Endothelial cell of umbilical vein (primary cell): ENCODE measurements at regions not wholly inside any gene's neighbourhood (a gene's known extent, or its start where the extent isn't known, plus 50 kb on each side); places are given as distances from the start of the nearest gene placed in this dataset.

Source experiments
- BruUV-seq: library from RNA; stranded (reverse); fragments of 400-500 nt; replicated peaks from 2 replicates; lab custom pipeline; 2021; lab: Mats Ljungman, UMichigan
- CTCF ChIA-PET: fragments of 300-600, 350-600 bp; sonication (Branson Sonifier 250); formaldehyde crosslinking; loops from one replicate; lab custom pipeline; 2021; ENCODE audit warnings: antibody characterized with exemption, inconsistent platforms; lab: Charles Lee
- POLR2A ChIA-PET: fragments of 300-600, 350-600 bp; sonication (Branson Sonifier 250); formaldehyde crosslinking; loops from one replicate; lab custom pipeline; 2021; ENCODE audit warnings: antibody characterized with exemption, inconsistent platforms; lab: Charles Lee
- DNase-seq: peaks from one replicate; pipeline ENCODE4 v3.0.0-alpha.2; 2011; ENCODE audit warnings: low read depth, low spot score
- FAIRE-seq: peaks from 2 replicates; lab custom pipeline; 2011; peaks lifted over from hg19 to GRCh38; lab: Jason Lieb, UNC
- H2AFZ ChIP-seq: 2 replicates; pipeline ENCODE4 v1.6.0; 2012; ENCODE audit warnings: low read depth, low read length, control low read depth, inconsistent platforms
- H3K27ac ChIP-seq: 2 replicates; pipeline ENCODE4 v1.5.1; 2011; ENCODE audit warnings: low read depth, mild to moderate bottlenecking, control low read depth, low read length, moderate library complexity; ENCODE audit not compliant: insufficient read depth
- H3K27me3 ChIP-seq, 2 experiments: 2 replicates each; pipeline versions ENCODE4 v1.6.0 to v1.6.1; 2011; ENCODE audit warnings: low read length in 2 of 2, mixed read lengths in 1 of 2; ENCODE audit not compliant: control insufficient read depth in 2 of 2, insufficient read depth in 2 of 2
- H3K36me3 ChIP-seq, 2 experiments: 2 replicates in 1 of 2; 3 replicates in 1 of 2; pipeline ENCODE4 v1.5.1; 2011; ENCODE audit warnings: low read length in 2 of 2, mild to moderate bottlenecking in 1 of 2, moderate library complexity in 1 of 2; ENCODE audit not compliant: control insufficient read depth in 2 of 2, insufficient read depth in 2 of 2; ENCODE audit errors: extremely low read depth in 1 of 2
- H3K4me1 ChIP-seq: 3 replicates; pipeline ENCODE4 v1.5.1; 2011; ENCODE audit warnings: mild to moderate bottlenecking, low read length; ENCODE audit not compliant: control insufficient read depth, insufficient read depth; ENCODE audit errors: extremely low read depth
- H3K4me2 ChIP-seq: 2 replicates; pipeline ENCODE4 v1.6.1; 2011; ENCODE audit warnings: low read length, control low read depth, mixed read lengths; ENCODE audit not compliant: insufficient read depth
- H3K4me3 ChIP-seq, 3 experiments: fragments of 200-600 bp in 1 of 3; sonication (generic), shearing (Covaris generic) in 1 of 3; replicated peaks in 1 of 3; 2 replicates each; pipeline ENCODE4 v1.5.1; 2011 to 2016; ENCODE audit warnings: control low read depth in 3 of 3, low read length in 3 of 3, mild to moderate bottlenecking in 2 of 3, inconsistent platforms in 1 of 3, low read depth in 1 of 3, moderate library complexity in 1 of 3; ENCODE audit not compliant: insufficient read depth in 1 of 3
- H3K79me2 ChIP-seq: 2 replicates; pipeline ENCODE4 v1.6.0; 2012; ENCODE audit warnings: low read length, inconsistent platforms; ENCODE audit not compliant: control insufficient read depth, insufficient read depth
- H3K9ac ChIP-seq: replicated peaks from 2 replicates; pipeline ENCODE3; 2011; ENCODE audit warnings: low read length, control low read depth; ENCODE audit not compliant: insufficient read depth; ENCODE audit errors: extremely low read depth
- H3K9me1 ChIP-seq: replicated peaks from 3 replicates; pipeline ENCODE4 v1.6.0; 2011; ENCODE audit warnings: mild to moderate bottlenecking, low read length; ENCODE audit not compliant: control insufficient read depth, insufficient read depth; ENCODE audit errors: extremely low read depth
- H3K9me3 ChIP-seq: replicated peaks from 2 replicates; pipeline ENCODE4 v1.5.1; 2012; ENCODE audit warnings: low read length, inconsistent platforms; ENCODE audit not compliant: control insufficient read depth, insufficient read depth
- H4K20me1 ChIP-seq: replicated peaks from 2 replicates; pipeline ENCODE3; 2011; ENCODE audit warnings: mild to moderate bottlenecking, low read length; ENCODE audit not compliant: control insufficient read depth, insufficient read depth; ENCODE audit errors: extremely low read depth
- CTCF ChIP-seq, 2 donors: IDR thresholded peaks; 1 replicate in 1 of 2; 2 replicates in 1 of 2; pipeline ENCODE4 v1.5.1; 2011; ENCODE audit warnings: low read length in 2 of 2, mild to moderate bottlenecking in 2 of 2, moderate library complexity in 2 of 2, control low read depth in 1 of 2, inconsistent platforms in 1 of 2, low read depth in 1 of 2; ENCODE audit not compliant: insufficient read depth in 1 of 2; ENCODE audit errors: extremely low read depth in 1 of 2
- JUN ChIP-seq: IDR thresholded peaks from 2 replicates; pipeline ENCODE4 v1.6.1; 2011; ENCODE audit warnings: borderline replicate concordance, low read depth; ENCODE audit not compliant: insufficient read length, insufficient read depth
- MAX ChIP-seq: IDR thresholded peaks from 2 replicates; pipeline ENCODE4 v1.6.1; 2011; ENCODE audit not compliant: insufficient read depth, insufficient read length
- MYC ChIP-seq: IDR thresholded peaks from one replicate; pipeline ENCODE4 v1.6.1; 2011; ENCODE audit warnings: mild to moderate bottlenecking, low read depth, low read length
- POLR2A ChIP-seq: IDR thresholded peaks from 2 replicates; pipeline ENCODE4 v1.6.1; 2012; ENCODE audit warnings: low read depth, mild to moderate bottlenecking, control low read depth, low read length
- dilution Hi-C: fragments of 300-500 bp; cut with MboI; formaldehyde crosslinking; loops from one replicate; pipeline ENCODE4 v1.15.0; 2019; ENCODE audit warnings: low sequenced_read_pairs; ENCODE audit not compliant: extremely low pct_ligation_motif_present
- intact Hi-C: fragments of 100-400 bp; cut with micrococcal nuclease; formaldehyde crosslinking; loops from one replicate; pipeline ENCODE4 v1.10.0; 2022

GRCh38 chr16:72597938-72598337 is 426.0 kb upstream of the PMFBP1 start:
- no TSS peak for BruUV-seq
- H3K4me1 ChIP-seq, result no peaks in the 10 kb centered on the region
- CTCF ChIA-PET, result no interaction called here

More at GRCh38 chr16:72597938-72598337, 426.0 kb upstream of the PMFBP1 start:
- Histone ChIP-seq H3K79me2 (no peaks in the 10 kb centered on the region), H4K20me1 (no peaks in the 10 kb centered on the region), H3K4me2 (no peak overlapping the region), H3K36me3 (no peaks in the 10 kb centered on the region), H3K4me3 (no peak overlapping the region), H3K27ac (no peak overlapping the region), H3K9ac (no peak overlapping the region), H3K27me3 (no peaks in the 10 kb centered on the region), H2AFZ (no peak overlapping the region), H3K9me1 (no peaks in the 10 kb centered on the region), H3K9me3 (no peaks in the 10 kb centered on the region)
- POLR2A ChIA-PET, result no interaction called here
- DNase-seq, result no peak
- intact Hi-C loops, result no loop called here
- dilution Hi-C loops, result no loop called here
- FAIRE-seq, result no peak
- TF ChIP-seq CTCF (IDR thresholded peaks at IDR 0.05; ENCODE audit: extremely low read depth in 1 of 2, insufficient read depth in 1 of 2, low read depth in 1 of 2, low read length in 2 of 2), result no peak
- TF ChIP-seq JUN, result no peak
- no peak for TF ChIP-seq POLR2A
- no peak for TF ChIP-seq MYC
- TF ChIP-seq MAX, result no peak
